CD4-positive, alpha-beta T cell treated with Interleukin-4 for 1 hour (primary cell): ENCODE measurements at regions not wholly inside any gene's neighbourhood (a gene's known extent, or its start where the extent isn't known, plus 50 kb on each side); places are given as distances from the start of the nearest gene placed in this dataset.
"Not testable (repeated sequence)": the region's sequence is repeated elsewhere in the genome, so short reads cannot be mapped to it uniquely, and the experiment has no call there.

ENCODE experiments used
- DNase-seq, 2 donors: peaks; one replicate each; pipeline ENCODE4 v3.0.0-alpha.2; 2020 to 2022

- DNase-seq: no peak
These were observed 76.7 kb upstream of the DRD5 start for GRCh38 chr4:9704551-9705332.

GRCh38 chr4:9707281-9707680 lies 74.2 kb upstream of the DRD5 start:
- not testable (repeated sequence) for DNase-seq

- not testable (repeated sequence) for DNase-seq
These were observed 73.5 kb upstream of the DRD5 start for GRCh38 chr4:9707936-9708335.

GRCh38 chr4:9709724-9710123 lies 71.7 kb upstream of the DRD5 start:
- DNase-seq: no peak

DNA sequence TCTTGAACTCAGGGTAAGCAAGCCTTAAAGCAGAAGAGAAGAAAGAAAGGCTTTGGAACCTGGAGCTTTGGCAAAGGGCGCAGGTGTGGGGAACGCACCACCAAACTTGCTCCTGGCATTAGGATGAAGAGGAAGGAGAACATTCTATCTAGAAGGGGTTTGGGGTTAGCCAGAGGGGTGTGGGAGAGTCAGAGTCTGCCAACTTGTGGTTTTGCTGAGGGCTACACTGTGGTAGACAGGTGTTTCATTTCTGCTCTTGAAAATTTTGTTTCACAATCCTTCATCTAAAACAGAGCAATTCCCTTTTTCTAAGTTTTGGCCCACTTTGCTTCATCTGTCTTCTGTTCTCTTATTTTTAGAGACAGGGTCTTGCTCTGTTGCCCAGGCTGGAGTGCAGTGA lies 66.2 kb upstream of the DRD5 start:
- not testable (repeated sequence) for DNase-seq

GRCh38 chr4:9716093-9716492 lies 65.3 kb upstream of the DRD5 start:
- no peak for DNase-seq

GRCh38 chr4:9718246-9718939 lies 63.0 kb upstream of the DRD5 start:
- not testable (repeated sequence) for DNase-seq

GRCh38 chr4:9722131-9722530 lies 59.3 kb upstream of the DRD5 start:
- DNase-seq: not testable (repeated sequence)
